GM19023 (cell line): ENCODE measurements at regions not wholly inside any gene's neighbourhood (a gene's known extent, or its start where the extent isn't known, plus 50 kb on each side); places are given as distances from the start of the nearest gene placed in this dataset.
"Not testable (repeated sequence)": the region's sequence is repeated elsewhere in the genome, so short reads cannot be mapped to it uniquely, and the experiment has no call there.

ENCODE experiments used
- ATAC-seq: cut with Tn5 transposase; IDR thresholded peaks from one replicate; pipeline ENCODE4 v1.9.1; 2021; ENCODE audit warnings: mild to moderate bottlenecking, moderate library complexity; ENCODE audit not compliant: unreplicated experiment

DNA sequence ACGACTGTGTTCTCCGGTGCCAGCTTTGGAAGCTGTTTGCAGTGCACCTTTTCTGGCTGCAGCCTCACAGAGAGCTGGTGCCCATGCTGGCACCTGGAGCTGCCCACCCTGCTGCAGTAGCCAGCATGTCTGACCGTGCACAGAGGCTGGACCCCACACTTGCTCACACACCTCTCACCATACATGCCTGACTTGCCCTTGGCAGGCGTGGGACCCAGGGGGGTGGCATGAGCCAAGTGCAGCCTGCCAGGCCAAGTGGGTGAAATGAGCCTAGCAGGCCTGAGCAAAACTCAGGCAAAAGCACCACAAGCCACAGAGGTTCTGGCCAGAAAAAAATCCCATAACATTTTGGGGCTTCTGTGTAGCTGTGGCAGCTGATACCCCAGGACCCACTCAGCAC is 258.8 kb downstream of the XPNPEP1 start:
- ATAC-seq = no peak

DNA sequence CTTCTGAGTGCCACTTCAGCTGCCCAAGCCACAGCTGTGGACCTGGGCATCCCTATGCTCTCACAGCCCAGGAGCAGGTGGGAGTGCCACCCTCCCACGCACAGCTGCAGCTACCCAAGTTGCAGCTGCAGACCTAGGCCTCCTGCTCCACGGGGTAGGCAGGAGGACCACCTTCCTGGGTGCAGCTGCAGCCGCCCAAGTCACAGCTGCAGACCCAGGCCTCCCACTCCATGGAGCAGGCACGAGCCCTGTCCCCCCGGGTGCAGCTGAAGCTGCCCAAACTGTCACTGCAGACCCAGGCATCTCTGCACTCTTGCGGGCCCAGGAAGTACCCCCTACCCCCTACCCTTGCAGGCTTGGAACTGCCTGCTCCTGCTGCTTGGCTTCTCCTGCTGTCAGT is 260.2 kb downstream of the XPNPEP1 start:
- ATAC-seq = no peak

GRCh38 chr10:109652612-109653011 is 270.7 kb downstream of the XPNPEP1 start:
- not testable (repeated sequence) for ATAC-seq

- no peak for ATAC-seq
These were observed 273.1 kb downstream of the XPNPEP1 start for GRCh38 chr10:109650228-109650627.

- ATAC-seq = no peak
These were observed 275.7 kb downstream of the XPNPEP1 start for GRCh38 chr10:109647627-109648026.

DNA sequence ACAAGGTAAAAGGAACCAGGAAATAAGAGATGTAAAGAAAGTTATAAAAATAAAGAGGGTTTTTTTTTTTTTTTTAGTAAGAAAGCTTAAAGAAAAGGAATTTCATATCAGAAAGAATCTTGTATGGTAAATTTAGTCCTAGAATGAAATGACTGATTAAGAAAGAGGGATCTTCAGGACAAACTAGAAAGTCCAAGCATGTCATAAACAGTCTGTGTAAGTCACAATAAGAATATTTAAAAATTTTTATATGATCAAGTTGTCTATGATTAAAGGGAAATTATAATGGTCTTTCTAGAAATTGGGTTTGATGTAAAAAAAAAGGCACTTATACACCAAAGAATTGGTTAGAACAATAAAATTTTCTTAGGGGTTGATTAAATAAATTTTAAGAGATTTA is 289.5 kb downstream of the XPNPEP1 start:
- ATAC-seq = no peak

DNA sequence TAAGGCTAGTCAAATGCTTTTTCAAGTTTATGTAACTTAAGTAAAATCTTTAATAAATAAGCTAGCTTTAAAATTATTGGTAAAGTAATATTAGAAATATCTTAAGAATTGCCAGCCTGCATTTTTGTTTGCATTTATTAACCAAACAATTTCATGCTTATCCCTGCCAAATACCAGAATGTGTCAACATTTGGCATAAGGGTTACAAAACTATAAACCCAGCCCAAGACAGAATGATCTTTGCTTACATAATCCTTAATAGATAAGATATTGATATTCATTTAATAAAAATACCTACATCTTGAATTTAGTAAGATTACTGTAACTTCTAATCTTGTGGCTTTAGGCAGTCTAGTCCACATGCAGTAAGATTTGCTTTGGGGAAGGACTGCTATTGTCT is 290.3 kb downstream of the XPNPEP1 start:
- ATAC-seq = not testable (repeated sequence)

- ATAC-seq = no peak
These were observed 298.4 kb downstream of the XPNPEP1 start for GRCh38 chr10:109624939-109625338.

- ATAC-seq = no peak
These were observed 300.7 kb downstream of the XPNPEP1 start for GRCh38 chr10:109622566-109622965.

- no peak for ATAC-seq
These were observed 302.9 kb downstream of the XPNPEP1 start for GRCh38 chr10:109620396-109620795.

- no peak for ATAC-seq
These were observed 303.4 kb downstream of the XPNPEP1 start for GRCh38 chr10:109619914-109620313.

DNA sequence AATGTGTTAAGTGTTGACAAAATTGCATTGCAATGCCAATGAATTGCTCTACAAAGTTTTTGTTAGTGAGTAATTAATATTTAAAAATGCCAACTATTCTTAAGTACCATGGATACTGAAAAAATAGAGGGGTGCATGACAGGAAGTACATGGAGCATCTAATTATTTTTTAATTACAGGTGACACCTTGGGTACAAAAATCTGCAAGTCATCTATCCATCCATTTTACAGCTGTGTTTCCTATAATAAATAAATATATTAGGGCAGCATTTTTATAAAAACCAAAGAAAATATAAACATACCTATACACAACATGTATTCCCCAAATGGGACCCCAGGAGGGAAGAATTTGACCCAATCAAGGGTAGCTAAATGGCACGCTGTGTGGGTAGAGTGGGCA is 304.6 kb downstream of the XPNPEP1 start:
- no peak for ATAC-seq

DNA sequence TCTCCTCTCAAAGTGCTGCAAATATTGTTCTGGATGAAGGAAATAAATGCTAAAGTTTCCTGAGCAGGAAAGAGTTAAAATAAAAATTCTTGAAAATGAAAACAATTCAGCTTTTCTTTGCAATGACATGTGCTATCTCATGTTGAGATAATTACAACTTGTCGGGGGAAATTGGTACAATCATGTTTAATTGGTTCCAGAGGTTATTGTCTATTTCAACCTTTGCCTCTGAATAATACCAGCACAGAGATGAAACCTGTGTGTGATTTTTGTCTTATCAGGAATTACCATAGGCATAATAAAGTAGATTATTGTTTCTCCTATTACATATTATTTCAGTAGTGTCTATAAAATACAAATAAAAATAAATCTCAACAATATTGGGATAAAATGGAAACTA is 305.0 kb downstream of the XPNPEP1 start:
- ATAC-seq = no peak

DNA sequence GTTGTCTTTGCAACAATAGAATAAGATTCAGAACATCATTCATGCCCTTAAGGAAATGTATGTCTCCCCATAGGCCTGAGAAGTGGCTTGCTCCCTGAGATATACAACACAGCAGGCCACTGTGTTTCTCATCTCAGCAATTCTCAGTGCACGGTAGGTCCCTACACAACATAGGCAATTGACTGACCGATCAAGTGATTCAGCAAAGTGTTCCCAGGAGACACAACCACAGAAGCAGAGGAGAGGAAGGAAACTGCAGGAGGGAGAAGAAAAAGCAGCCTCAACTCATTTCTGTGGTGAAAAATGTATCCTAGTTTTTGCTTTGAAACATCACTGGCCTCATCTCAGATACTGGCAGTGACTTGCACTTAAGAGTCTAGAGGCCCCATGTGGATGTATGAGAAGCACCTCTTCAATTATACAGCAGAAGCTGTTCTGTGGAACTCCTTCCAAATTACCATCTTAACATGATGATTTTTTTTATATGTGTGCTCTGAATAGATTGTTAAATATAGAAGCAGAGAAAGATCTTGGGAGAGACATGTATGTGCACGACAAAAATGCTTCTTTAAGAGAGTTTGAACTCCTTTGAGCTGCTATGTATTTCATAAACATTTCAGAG is 306.8 kb downstream of the XPNPEP1 start:
- ATAC-seq = no peak

DNA sequence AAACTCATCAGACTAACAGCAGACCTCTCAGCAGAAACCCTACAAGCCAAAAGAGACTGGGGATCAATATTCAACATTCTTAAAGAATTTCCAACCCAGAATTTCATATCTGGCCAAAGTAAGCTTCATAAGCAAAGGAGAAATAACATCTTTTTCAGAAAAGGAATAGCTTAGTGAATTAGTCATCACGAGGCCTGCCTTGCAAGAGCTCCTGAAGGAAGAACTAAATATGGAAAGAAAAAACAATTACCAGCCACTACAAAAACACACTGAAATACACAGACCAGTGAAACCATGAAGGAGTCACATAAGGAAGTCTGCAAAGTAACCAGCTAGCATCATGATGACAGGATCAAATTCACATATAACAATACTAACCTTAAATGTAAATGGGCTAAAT is 328.0 kb downstream of the XPNPEP1 start:
- not testable (repeated sequence) for ATAC-seq

GRCh38 chr10:109593682-109594081 is 329.6 kb downstream of the XPNPEP1 start:
- no peak for ATAC-seq

DNA sequence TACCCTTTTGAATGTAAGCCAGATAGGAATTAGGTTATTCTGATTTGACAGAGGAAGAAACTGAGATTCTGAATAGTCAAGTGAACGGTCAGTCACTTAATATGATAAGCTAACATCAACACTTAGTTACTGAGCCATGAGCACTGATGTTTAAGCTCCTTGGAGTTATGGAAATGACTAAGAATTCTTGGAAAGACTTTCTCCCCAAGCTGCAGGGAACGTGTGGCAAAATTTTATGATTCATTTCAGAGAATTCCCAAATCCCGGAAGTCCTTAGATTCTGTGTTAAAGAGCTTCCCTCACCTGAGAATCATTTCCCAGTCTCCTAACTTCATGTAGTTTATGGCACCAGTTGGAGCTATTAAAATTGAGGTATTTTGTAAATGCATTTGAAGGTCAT is 330.9 kb downstream of the XPNPEP1 start:
- ATAC-seq = no peak

GRCh38 chr10:109591601-109592000 is 331.7 kb downstream of the XPNPEP1 start:
- ATAC-seq = no peak

DNA sequence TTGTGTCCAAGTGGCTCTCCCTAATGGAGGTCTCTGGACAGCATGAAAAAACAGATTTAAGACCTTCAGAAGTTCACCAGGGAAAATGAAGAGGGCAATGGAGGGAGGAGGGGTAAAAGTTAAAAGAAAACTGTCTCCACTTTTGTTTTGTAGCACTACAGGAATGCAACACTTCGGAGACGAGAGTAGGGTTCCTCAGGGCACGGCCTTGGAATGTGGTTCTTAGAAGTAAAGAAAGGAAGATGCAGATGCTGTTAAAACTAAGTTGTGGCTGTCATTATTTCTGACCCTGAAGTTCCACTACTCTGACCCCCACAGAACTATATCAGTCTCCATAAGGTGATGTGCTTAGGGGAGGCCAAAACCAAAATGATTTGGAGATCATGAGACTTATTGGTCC is 335.1 kb downstream of the XPNPEP1 start:
- ATAC-seq = no peak

- no peak for ATAC-seq
These were observed 335.9 kb downstream of the XPNPEP1 start for GRCh38 chr10:109587366-109587765.

GRCh38 chr10:109556399-109556798 is 366.9 kb downstream of the XPNPEP1 start:
- no peak for ATAC-seq

- ATAC-seq = not testable (repeated sequence)
These were observed 381.2 kb downstream of the XPNPEP1 start for GRCh38 chr10:109542050-109542603.

DNA sequence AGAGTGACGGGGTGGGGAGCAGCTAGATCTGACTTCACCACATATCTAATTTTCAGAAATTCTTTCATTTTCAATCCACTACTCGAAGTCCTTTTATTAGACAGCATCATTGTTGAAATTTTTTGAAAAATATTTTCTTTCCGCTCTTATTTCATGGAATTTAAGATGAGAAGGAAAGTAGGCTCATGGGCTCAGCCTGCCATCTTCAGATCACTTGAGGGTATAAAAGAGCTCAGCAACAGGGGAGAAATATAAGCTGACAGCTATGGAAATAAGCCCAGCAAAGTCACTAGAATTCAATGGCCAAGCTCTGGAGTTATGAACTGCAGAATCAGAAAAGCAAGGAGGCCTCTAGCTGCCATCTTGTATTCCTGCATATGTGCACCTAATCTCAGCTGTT is 389.1 kb downstream of the XPNPEP1 start:
- no peak for ATAC-seq
